HUES64 (cell line): ENCODE measurements at regions not wholly inside any gene's neighbourhood (a gene's known extent, or its start where the extent isn't known, plus 50 kb on each side); places are given as distances from the start of the nearest gene placed in this dataset.

Source experiments
- H3K27ac ChIP-seq: 2 replicates; pipeline ENCODE4 v1.7.0; 2013; ENCODE audit warnings: low read depth, low read length, inconsistent platforms
- H3K27me3 ChIP-seq: 2 replicates; pipeline ENCODE4 v1.6.1; 2013; ENCODE audit warnings: mild to moderate bottlenecking, low read length; ENCODE audit not compliant: insufficient read depth
- H3K36me3 ChIP-seq: 2 replicates; pipeline ENCODE4 v1.6.1; 2013; ENCODE audit warnings: mild to moderate bottlenecking, low read length; ENCODE audit not compliant: insufficient read depth
- H3K4me1 ChIP-seq: 2 replicates; pipeline ENCODE4 v1.6.1; 2013; ENCODE audit warnings: mild to moderate bottlenecking, low read length, moderate library complexity; ENCODE audit not compliant: insufficient read depth
- H3K4me3 ChIP-seq: 2 replicates; pipeline ENCODE4 v1.5.1; 2013; ENCODE audit warnings: mild to moderate bottlenecking, low read length, moderate library complexity
- H3K9ac ChIP-seq: 2 replicates; pipeline ENCODE4 v1.6.1; 2013; ENCODE audit warnings: mild to moderate bottlenecking, low read depth, low read length
- H3K9me3 ChIP-seq: 2 replicates; pipeline ENCODE4 v1.6.1; 2013; ENCODE audit warnings: low read depth, low read length; ENCODE audit not compliant: insufficient read depth
- WGBS: fragments of 150-250, 120-280 bp; methylation state at CpG from one replicate; pipeline ENCODE4 v1.1.7; 2013; ENCODE audit warnings: missing lambda C conversion rate; 5-methylcytosine and 5-hydroxymethylcytosine counted together

DNA sequence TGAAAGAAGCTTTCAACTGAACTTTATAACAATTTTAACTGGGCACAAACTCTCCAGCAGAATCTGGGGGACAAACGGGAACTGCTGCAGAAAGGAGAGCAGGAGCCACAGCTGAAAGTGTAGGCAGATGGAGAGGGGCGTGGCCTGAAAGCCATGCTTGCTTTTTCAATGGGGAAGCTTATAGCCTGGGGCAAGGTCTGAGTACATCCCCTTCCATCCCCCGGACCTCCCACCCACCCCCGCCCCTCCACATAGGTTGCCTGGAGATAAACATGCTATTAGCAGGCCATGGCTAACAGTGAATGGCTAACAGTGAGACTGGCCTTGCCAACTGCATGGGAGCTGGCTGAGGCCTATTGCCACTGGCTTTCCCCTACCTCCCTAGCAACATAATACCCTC lies 317.9 kb upstream of the TANK start:
- WGBS: 76% methylated on average over 3 of the region's 4 CpGs
- H3K9me3 ChIP-seq: no peaks in the 10 kb centered on the region
- H3K4me3 ChIP-seq: no peak overlapping the region
- no peaks in the 10 kb centered on the region for H3K27me3 ChIP-seq
- no peaks in the 10 kb centered on the region for H3K4me1 ChIP-seq
- H3K36me3 ChIP-seq: no peaks in the 10 kb centered on the region
- no peak overlapping the region for H3K27ac ChIP-seq
- no peak overlapping the region for H3K9ac ChIP-seq

- WGBS: 94% methylated on average over 2 of the region's 2 CpGs
- Histone ChIP-seq H3K4me3 (no peak overlapping the region), H3K4me1 (no peaks in the 10 kb centered on the region)
These were observed 301.1 kb upstream of the TANK start for GRCh38 chr2:160859096-160859495.

GRCh38 chr2:160862226-160862625 lies 298.0 kb upstream of the TANK start:
- Histone ChIP-seq H3K4me3 (no peak overlapping the region), H3K9ac (no peak overlapping the region), H3K9me3 (no peaks in the 10 kb centered on the region), H3K36me3 (no peaks in the 10 kb centered on the region), H3K27me3 (no peaks in the 10 kb centered on the region), H3K27ac (no peak overlapping the region), H3K4me1 (no peaks in the 10 kb centered on the region)
- no CpG with 5 or more reads among the region's 2 CpGs for WGBS

More at GRCh38 chr2:160859096-160859495, 301.1 kb upstream of the TANK start:
- H3K9ac ChIP-seq: no peak overlapping the region
- no peak overlapping the region for H3K27ac ChIP-seq
- no peaks in the 10 kb centered on the region for H3K27me3 ChIP-seq
- no peaks in the 10 kb centered on the region for H3K9me3 ChIP-seq
- no peaks in the 10 kb centered on the region for H3K36me3 ChIP-seq

GRCh38 chr2:160868891-160869290 lies 291.3 kb upstream of the TANK start:
- no peaks in the 10 kb centered on the region for H3K36me3 ChIP-seq
- H3K27ac ChIP-seq: no peak overlapping the region
- H3K9me3 ChIP-seq: no peaks in the 10 kb centered on the region
- H3K9ac ChIP-seq: no peak overlapping the region
- WGBS: 95% methylated on average over 3 of the region's 3 CpGs
- H3K4me1 ChIP-seq: no peaks in the 10 kb centered on the region
- H3K27me3 ChIP-seq: no peaks in the 10 kb centered on the region
- no peak overlapping the region for H3K4me3 ChIP-seq

DNA sequence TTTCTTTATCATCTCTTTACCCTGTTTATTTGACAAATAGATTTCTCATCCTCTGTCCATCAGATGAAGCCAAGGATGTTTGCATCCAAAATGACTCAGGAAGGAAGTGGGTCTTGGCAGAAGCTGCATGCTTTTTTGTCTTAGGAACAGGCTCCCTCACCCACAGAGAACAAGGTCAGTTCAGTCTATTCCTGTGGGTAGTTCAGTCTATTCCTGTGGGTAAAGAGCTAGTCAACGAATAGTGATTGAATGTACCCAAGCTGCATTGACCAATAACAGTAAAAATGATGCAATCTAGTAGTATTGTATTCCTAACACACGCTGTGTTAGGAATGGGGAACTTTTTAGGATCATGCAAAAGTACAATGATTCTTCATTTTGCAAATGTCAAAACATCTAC lies 290.8 kb upstream of the TANK start:
- Histone ChIP-seq H3K4me1 (no peaks in the 10 kb centered on the region), H3K27ac (no peak overlapping the region), H3K27me3 (no peaks in the 10 kb centered on the region), H3K9ac (no peak overlapping the region), H3K9me3 (no peaks in the 10 kb centered on the region), H3K4me3 (no peak overlapping the region), H3K36me3 (no peaks in the 10 kb centered on the region)
- 86% methylated on average over 1 of the region's 2 CpGs for WGBS

- WGBS: 95% methylated on average over 6 of the region's 6 CpGs
- no peak overlapping the region for H3K27ac ChIP-seq
- no peaks in the 10 kb centered on the region for H3K27me3 ChIP-seq
These were observed 289.3 kb upstream of the TANK start for GRCh38 chr2:160870729-160871465.

GRCh38 chr2:160871953-160872352 lies 288.3 kb upstream of the TANK start:
- no peak overlapping the region for H3K4me3 ChIP-seq
- H3K9ac ChIP-seq: no peak overlapping the region
- H3K36me3 ChIP-seq: no peaks in the 10 kb centered on the region
- no peaks in the 10 kb centered on the region for H3K27me3 ChIP-seq
- no peaks in the 10 kb centered on the region for H3K4me1 ChIP-seq
- H3K9me3 ChIP-seq: no peaks in the 10 kb centered on the region
- 94% methylated on average over 7 of the region's 7 CpGs for WGBS
- no peak overlapping the region for H3K27ac ChIP-seq

More at GRCh38 chr2:160870729-160871465, 289.3 kb upstream of the TANK start:
- no peaks in the 10 kb centered on the region for H3K4me1 ChIP-seq
- H3K4me3 ChIP-seq: no peak overlapping the region
- H3K9ac ChIP-seq: no peak overlapping the region
- no peaks in the 10 kb centered on the region for H3K9me3 ChIP-seq
- no peaks in the 10 kb centered on the region for H3K36me3 ChIP-seq

- 94% methylated on average over 1 of the region's 2 CpGs for WGBS
- Histone ChIP-seq H3K4me3 (no peak overlapping the region), H3K4me1 (no peaks in the 10 kb centered on the region), H3K9me3 (no peaks in the 10 kb centered on the region), H3K27me3 (no peaks in the 10 kb centered on the region), H3K9ac (no peak overlapping the region), H3K36me3 (no peaks in the 10 kb centered on the region), H3K27ac (no peak overlapping the region)
These were observed 284.2 kb upstream of the TANK start for GRCh38 chr2:160876029-160876428.

- Histone ChIP-seq H3K27me3 (no peaks in the 10 kb centered on the region), H3K4me3 (no peak overlapping the region), H3K36me3 (no peaks in the 10 kb centered on the region), H3K9me3 (no peaks in the 10 kb centered on the region), H3K27ac (no peak overlapping the region), H3K4me1 (no peaks in the 10 kb centered on the region), H3K9ac (no peak overlapping the region)
- 91% methylated on average over 3 of the region's 3 CpGs for WGBS
These were observed 283.5 kb upstream of the TANK start for GRCh38 chr2:160876765-160877164.

GRCh38 chr2:160878618-160879017 lies 281.6 kb upstream of the TANK start:
- Histone ChIP-seq H3K9ac (no peak overlapping the region), H3K27ac (no peak overlapping the region), H3K27me3 (no peaks in the 10 kb centered on the region), H3K36me3 (no peaks in the 10 kb centered on the region), H3K4me1 (no peaks in the 10 kb centered on the region), H3K4me3 (no peak overlapping the region), H3K9me3 (no peaks in the 10 kb centered on the region)

DNA sequence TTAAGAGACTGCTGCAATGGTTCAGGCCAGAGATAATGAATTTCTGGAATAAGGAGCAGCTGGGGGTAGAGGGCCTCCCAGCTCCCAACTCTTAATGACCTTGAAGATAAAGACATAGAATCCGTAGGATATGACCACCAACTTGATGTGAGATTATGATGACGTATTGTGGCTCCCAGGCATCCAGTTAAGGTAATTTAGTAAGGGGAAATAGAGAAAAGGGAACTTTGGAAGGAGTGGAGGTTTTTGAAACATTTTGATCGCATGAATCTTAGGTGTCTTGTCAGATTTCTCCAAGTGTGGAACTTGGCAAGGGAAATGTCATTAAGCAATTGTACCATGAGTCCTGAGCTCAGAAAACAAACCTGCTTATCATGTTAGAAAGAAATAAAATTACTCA lies 277.3 kb upstream of the TANK start:
- Histone ChIP-seq H3K27ac (no peak overlapping the region), H3K4me3 (no peak overlapping the region), H3K36me3 (no peaks in the 10 kb centered on the region), H3K9me3 (no peaks in the 10 kb centered on the region), H3K27me3 (no peaks in the 10 kb centered on the region), H3K4me1 (no peaks in the 10 kb centered on the region), H3K9ac (no peak overlapping the region)
- 93% methylated on average over 3 of the region's 3 CpGs for WGBS

DNA sequence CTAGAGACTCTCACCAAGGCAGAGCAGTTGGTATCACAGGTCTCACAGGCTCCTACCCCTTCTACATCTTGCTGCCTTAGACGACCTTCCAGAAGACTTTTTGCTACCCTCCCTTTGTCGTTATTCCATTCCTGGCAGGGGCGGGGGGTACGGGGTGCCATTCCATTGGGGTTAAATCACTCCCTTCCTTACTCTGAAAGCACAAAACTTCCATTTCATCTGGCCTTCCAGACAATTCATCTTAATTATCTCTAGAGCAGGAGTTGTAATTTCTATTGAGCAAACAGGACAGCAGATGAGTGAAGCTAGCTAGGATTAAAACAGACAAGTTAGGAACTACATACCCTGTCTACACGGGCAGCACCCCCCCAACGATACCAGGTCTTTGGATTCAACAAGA lies 276.2 kb upstream of the TANK start:
- Histone ChIP-seq H3K4me3 (no peak overlapping the region), H3K36me3 (no peaks in the 10 kb centered on the region), H3K9me3 (no peaks in the 10 kb centered on the region), H3K9ac (no peak overlapping the region), H3K27me3 (no peaks in the 10 kb centered on the region), H3K27ac (no peak overlapping the region), H3K4me1 (no peaks in the 10 kb centered on the region)
- WGBS: 90% methylated on average over 6 of the region's 6 CpGs
